DMS153 treated with DMSO at 0.1 percent for 48 hours (cell line): ENCODE measurements at regions not wholly inside any gene's neighbourhood (a gene's known extent, or its start where the extent isn't known, plus 50 kb on each side); places are given as distances from the start of the nearest gene placed in this dataset.
"Not testable (repeated sequence)": the region's sequence is repeated elsewhere in the genome, so short reads cannot be mapped to it uniquely, and the experiment has no call there.

Source experiments
- DNase-seq: peaks from one replicate; lab custom pipeline; 2025; ENCODE audit not compliant: unreplicated experiment; lab: John Stamatoyannopoulos, UW

- DNase-seq = no peak
These were observed 755.7 kb downstream of the KCNA4 start for GRCh38 chr11:29260939-29261705.

GRCh38 chr11:29258411-29258810 lies 758.4 kb downstream of the KCNA4 start:
- no peak for DNase-seq

GRCh38 chr11:29256580-29256979 lies 760.2 kb downstream of the KCNA4 start:
- DNase-seq = no peak

- peak; percentile 24 for DNase-seq
These were observed 761.4 kb downstream of the KCNA4 start for GRCh38 chr11:29255401-29255800.

GRCh38 chr11:29251738-29252137 lies 765.1 kb downstream of the KCNA4 start:
- no peak for DNase-seq

GRCh38 chr11:29249713-29250112 lies 767.1 kb downstream of the KCNA4 start:
- DNase-seq = no peak

- DNase-seq = no peak
These were observed 772.5 kb downstream of the KCNA4 start for GRCh38 chr11:29244355-29244754.

GRCh38 chr11:29243616-29244015 lies 773.2 kb downstream of the KCNA4 start:
- DNase-seq = no peak

GRCh38 chr11:29231991-29232390 lies 784.8 kb downstream of the KCNA4 start:
- no peak for DNase-seq

- DNase-seq = no peak
These were observed 785.2 kb downstream of the KCNA4 start for GRCh38 chr11:29231586-29231985.

- DNase-seq = no peak
These were observed 789.0 kb downstream of the KCNA4 start for GRCh38 chr11:29227811-29228210.

GRCh38 chr11:29224739-29225384 lies 792.0 kb downstream of the KCNA4 start:
- no peak for DNase-seq

- DNase-seq = not testable (repeated sequence)
These were observed 797.3 kb downstream of the KCNA4 start for GRCh38 chr11:29219531-29219930.

- DNase-seq = no peak
These were observed 798.9 kb downstream of the KCNA4 start for GRCh38 chr11:29217901-29218300.

GRCh38 chr11:29214833-29215232 lies 802.0 kb downstream of the KCNA4 start:
- no peak for DNase-seq

- DNase-seq = no peak
These were observed 805.6 kb downstream of the KCNA4 start for GRCh38 chr11:29211202-29211601.

GRCh38 chr11:29210426-29210825 lies 806.4 kb downstream of the KCNA4 start:
- no peak for DNase-seq

- DNase-seq = no peak
These were observed 808.7 kb downstream of the KCNA4 start for GRCh38 chr11:29208117-29208516.

- DNase-seq = peak; percentile 35
These were observed 815.9 kb downstream of the KCNA4 start for GRCh38 chr11:29200791-29201562.

- no peak for DNase-seq
These were observed 826.5 kb downstream of the KCNA4 start for GRCh38 chr11:29190313-29190712.

GRCh38 chr11:29187215-29187614 lies 829.6 kb downstream of the KCNA4 start:
- DNase-seq = no peak
